Smooth muscle cell (in vitro differentiated cells): ENCODE measurements at regions not wholly inside any gene's neighbourhood (a gene's known extent, or its start where the extent isn't known, plus 50 kb on each side); places are given as distances from the start of the nearest gene placed in this dataset.
"Not testable (repeated sequence)": the region's sequence is repeated elsewhere in the genome, so short reads cannot be mapped to it uniquely, and the experiment has no call there.

Experiments
- DNase-seq: peaks from one replicate; lab custom pipeline; 2025; ENCODE audit not compliant: unreplicated experiment; lab: John Stamatoyannopoulos, UW
- H2AFZ ChIP-seq: fragments of 200-600 bp; sonication (generic); 2 replicates; pipeline ENCODE4 v1.6.0; 2016; ENCODE audit warnings: antibody characterized with exemption, low read depth, mild to moderate bottlenecking
- H3F3A ChIP-seq: fragments of 200-600 bp; sonication (generic); 2 replicates; pipeline ENCODE4 v1.6.0; 2017; ENCODE audit warnings: antibody characterized with exemption, low read depth
- H3K27ac ChIP-seq: fragments of 200-600 bp; sonication (generic); 2 replicates; pipeline ENCODE4 v1.5.1; 2016; ENCODE audit warnings: low read depth, mild to moderate bottlenecking
- H3K27me3 ChIP-seq: fragments of 200-600 bp; sonication (generic); 2 replicates; pipeline ENCODE4 v1.6.1; 2016; ENCODE audit warnings: low read depth, mild to moderate bottlenecking
- H3K36me3 ChIP-seq: fragments of 200-600 bp; sonication (generic); 2 replicates; pipeline ENCODE4 v1.5.1; 2016; ENCODE audit warnings: low read depth
- H3K4me1 ChIP-seq: fragments of 200-600 bp; sonication (generic); 2 replicates; pipeline ENCODE4 v1.5.1; 2016; ENCODE audit warnings: low read depth
- H3K4me2 ChIP-seq: fragments of 200-600 bp; sonication (generic); 2 replicates; pipeline ENCODE4 v1.6.0; 2016; ENCODE audit warnings: mild to moderate bottlenecking
- H3K4me3 ChIP-seq: fragments of 200-600 bp; sonication (generic); 2 replicates; pipeline ENCODE4 v1.5.1; 2016; ENCODE audit warnings: mild to moderate bottlenecking
- H3K79me2 ChIP-seq: fragments of 200-600 bp; sonication (generic); 2 replicates; pipeline ENCODE4 v1.6.0; 2016; ENCODE audit warnings: low read depth, mild to moderate bottlenecking
- H3K9ac ChIP-seq: fragments of 200-600 bp; sonication (generic); 2 replicates; pipeline ENCODE4 v1.6.0; 2016; ENCODE audit warnings: low read depth
- H3K9me3 ChIP-seq: fragments of 200-600 bp; sonication (generic); replicated peaks from 2 replicates; pipeline ENCODE4 v1.5.1; 2016; ENCODE audit warnings: low read depth
- H4K20me1 ChIP-seq: fragments of 200-600 bp; sonication (generic); 2 replicates; pipeline ENCODE4 v1.6.0; 2016; ENCODE audit warnings: low read depth
- CTCF ChIP-seq: fragments of 200-600 bp; sonication (generic); IDR thresholded peaks from 2 replicates; pipeline ENCODE4 v1.5.1; 2017; ENCODE audit warnings: borderline replicate concordance, mild to moderate bottlenecking, antibody characterized with exemption; ENCODE audit not compliant: insufficient read depth, poor library complexity, severe bottlenecking
- WGBS: methylation state at CpG from one replicate; pipeline ENCODE4 v1.1.7; 2016; ENCODE audit warnings: low lambda C conversion rate; 5-methylcytosine and 5-hydroxymethylcytosine counted together

- H3K27ac ChIP-seq, result no peak overlapping the region
- DNase-seq, result no peak
- WGBS, result 50% methylated on average over 3 of the region's 3 CpGs
These were observed 159.5 kb upstream of the EPHA4 start for GRCh38 chr2:221731432-221732145.

DNA sequence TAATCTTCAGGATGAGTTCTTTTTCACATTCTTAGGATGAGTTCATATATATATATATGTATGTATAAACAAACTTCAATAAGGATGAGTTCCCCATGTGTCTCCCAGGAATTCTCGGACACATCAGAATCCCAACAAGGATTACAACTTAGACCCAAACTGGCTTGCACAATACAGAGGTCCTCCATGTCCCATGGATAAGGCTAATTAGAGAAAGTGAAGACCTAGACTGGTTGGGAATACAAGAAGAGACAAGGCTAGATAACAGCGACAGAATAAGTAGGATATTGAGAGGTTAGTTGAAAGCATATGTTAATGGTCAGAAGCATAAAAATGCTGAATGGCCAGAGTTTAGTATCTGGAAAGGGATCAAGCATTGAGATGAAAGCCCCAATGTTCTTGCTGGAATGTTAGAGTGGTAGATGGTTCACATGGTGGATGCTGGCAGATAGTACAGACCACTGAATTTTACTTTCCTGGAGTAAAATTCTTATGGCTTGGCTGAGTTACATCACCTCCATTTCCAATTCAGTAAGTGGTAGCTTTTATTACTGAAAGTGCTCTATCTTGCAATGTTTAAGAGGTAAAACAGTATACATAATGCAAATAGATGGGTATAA, 154.9 kb upstream of the EPHA4 start:
- Histone ChIP-seq H3K4me1 (no peaks in the 10 kb centered on the region), H3K27ac (no peak overlapping the region), H3K4me2 (no peak overlapping the region), H4K20me1 (no peaks in the 10 kb centered on the region), H3K27me3 (no peaks in the 10 kb centered on the region), H3K4me3 (no peak overlapping the region), H3F3A (no peaks in the 10 kb centered on the region), H3K9me3 (no peaks in the 10 kb centered on the region), H3K79me2 (no peaks in the 10 kb centered on the region), H3K36me3 (no peaks in the 10 kb centered on the region), H3K9ac (no peak overlapping the region), H2AFZ (no peak overlapping the region)
- TF ChIP-seq CTCF, result no peak
- no peak for DNase-seq
- 89% methylated on average over 2 of the region's 2 CpGs for WGBS

More at GRCh38 chr2:221731432-221732145, 159.5 kb upstream of the EPHA4 start:
- no peak overlapping the region for H3K4me3 ChIP-seq
- no peak overlapping the region for H2AFZ ChIP-seq
- H3K79me2 ChIP-seq, result no peaks in the 10 kb centered on the region
- H3K9me3 ChIP-seq, result no peaks in the 10 kb centered on the region
- H4K20me1 ChIP-seq, result no peaks in the 10 kb centered on the region
- no peaks in the 10 kb centered on the region for H3K27me3 ChIP-seq
- H3K4me1 ChIP-seq, result no peaks in the 10 kb centered on the region
- H3K36me3 ChIP-seq, result no peaks in the 10 kb centered on the region
- no peak for TF ChIP-seq CTCF
- no peak overlapping the region for H3K4me2 ChIP-seq
- no peaks in the 10 kb centered on the region for H3F3A ChIP-seq
- H3K9ac ChIP-seq, result no peak overlapping the region

GRCh38 chr2:221724631-221725203, 152.6 kb upstream of the EPHA4 start:
- Histone ChIP-seq H3K9me3 (no peaks in the 10 kb centered on the region), H4K20me1 (no peaks in the 10 kb centered on the region), H3K36me3 (no peaks in the 10 kb centered on the region), H3K9ac (no peak overlapping the region), H3K4me2 (no peak overlapping the region), H3K4me3 (no peak overlapping the region), H3K4me1 (no peaks in the 10 kb centered on the region), H3K27ac (no peak overlapping the region), H3K79me2 (no peaks in the 10 kb centered on the region), H3K27me3 (no peaks in the 10 kb centered on the region), H3F3A (no peaks in the 10 kb centered on the region), H2AFZ (no peak overlapping the region)
- no peak for DNase-seq
- WGBS, result 89% methylated on average over 1 of the region's 1 CpG
- no peak for TF ChIP-seq CTCF

DNA sequence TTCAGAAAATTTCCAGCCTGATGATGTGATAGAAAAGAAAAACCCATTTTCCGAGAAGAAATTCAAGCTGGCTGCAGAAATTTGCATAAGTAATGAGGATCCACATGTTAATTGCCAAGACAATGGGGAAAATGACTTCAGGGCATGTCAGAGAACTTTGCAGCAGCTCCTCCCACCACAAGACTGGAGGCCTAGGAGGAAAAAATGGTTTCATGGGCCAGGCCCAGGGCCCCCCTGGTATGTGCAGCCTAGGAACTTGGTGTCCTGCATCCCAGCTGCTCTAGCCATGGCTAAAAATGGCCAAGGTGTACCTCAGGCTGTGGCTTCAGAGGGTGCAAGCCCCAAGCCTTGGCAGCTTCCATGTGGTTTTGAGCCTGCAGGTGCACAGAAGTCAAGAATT, 152.0 kb upstream of the EPHA4 start:
- not testable (repeated sequence) for H3F3A ChIP-seq, H3K4me3 ChIP-seq, H3K27me3 ChIP-seq, H3K79me2 ChIP-seq, H3K9ac ChIP-seq, H3K36me3 ChIP-seq, DNase-seq, H3K4me1 ChIP-seq, H3K9me3 ChIP-seq, H4K20me1 ChIP-seq, H3K4me2 ChIP-seq, H3K27ac ChIP-seq, H2AFZ ChIP-seq
- WGBS, result 91% methylated on average over 1 of the region's 1 CpG
